Fibroblast of the aortic adventitia (primary cell): ENCODE measurements at regions not wholly inside any gene's neighbourhood (a gene's known extent, or its start where the extent isn't known, plus 50 kb on each side); places are given as distances from the start of the nearest gene placed in this dataset.
A peak's percentile ranks its signal among the peaks of the same experiment; 100 is the strongest.
"Not testable (repeated sequence)": the region's sequence is repeated elsewhere in the genome, so short reads cannot be mapped to it uniquely, and the experiment has no call there.

ENCODE experiments used
- DNase-seq: peaks from one replicate; pipeline ENCODE4 v3.0.0-alpha.2; 2010; ENCODE audit warnings: low read depth
- H3K4me3 ChIP-seq: 2 replicates; pipeline ENCODE4 v1.5.1; 2011; ENCODE audit warnings: low read depth, mild to moderate bottlenecking, control low read depth, low read length, moderate library complexity
- TF ChIP-seq, protein P1 (sequence below): IDR thresholded peaks from 2 replicates; pipeline ENCODE4 v1.5.1; 2011; ENCODE audit warnings: mild to moderate bottlenecking, low read length, control low read depth, inconsistent platforms; ENCODE audit not compliant: insufficient read depth

DNA sequence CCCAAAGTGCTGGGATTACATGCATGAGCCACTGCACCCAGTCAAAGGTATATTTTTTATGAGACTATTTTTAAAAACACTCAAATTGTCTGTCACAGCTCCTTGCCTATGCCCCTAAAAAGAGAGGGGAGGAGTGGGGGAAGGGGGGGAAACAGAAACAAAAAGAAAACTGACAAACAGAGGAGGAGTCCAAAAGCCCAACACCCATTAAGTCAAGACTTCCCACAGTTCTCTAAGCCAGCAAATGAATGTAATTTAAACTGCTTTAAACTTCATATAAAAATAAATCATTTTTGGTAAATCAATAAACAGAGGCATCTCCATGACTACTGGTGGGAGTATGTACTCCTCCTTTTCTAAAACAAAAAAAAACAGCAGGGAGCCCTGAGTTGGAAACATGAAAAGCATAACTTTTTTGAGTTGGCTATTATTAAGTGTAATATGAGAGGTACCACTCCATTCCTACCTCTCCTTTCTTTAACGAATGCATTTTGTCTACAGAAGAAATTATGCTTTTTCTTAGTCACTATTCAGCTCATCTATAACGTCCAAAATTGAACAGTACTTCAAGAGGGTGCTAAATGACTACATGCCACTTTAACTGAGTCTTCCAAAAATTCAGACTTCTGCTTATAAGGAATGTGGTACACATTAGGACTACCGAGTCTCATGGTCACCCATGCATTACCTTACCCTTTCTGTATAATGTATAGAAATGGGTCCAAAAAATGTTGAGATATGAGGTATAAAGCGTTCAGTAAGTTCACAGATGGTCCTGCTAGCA lies 119.0 kb upstream of the PRSS16 start:
- DNase-seq, result no peak
- no peak overlapping the region for H3K4me3 ChIP-seq
- TF ChIP-seq, protein P1, sequence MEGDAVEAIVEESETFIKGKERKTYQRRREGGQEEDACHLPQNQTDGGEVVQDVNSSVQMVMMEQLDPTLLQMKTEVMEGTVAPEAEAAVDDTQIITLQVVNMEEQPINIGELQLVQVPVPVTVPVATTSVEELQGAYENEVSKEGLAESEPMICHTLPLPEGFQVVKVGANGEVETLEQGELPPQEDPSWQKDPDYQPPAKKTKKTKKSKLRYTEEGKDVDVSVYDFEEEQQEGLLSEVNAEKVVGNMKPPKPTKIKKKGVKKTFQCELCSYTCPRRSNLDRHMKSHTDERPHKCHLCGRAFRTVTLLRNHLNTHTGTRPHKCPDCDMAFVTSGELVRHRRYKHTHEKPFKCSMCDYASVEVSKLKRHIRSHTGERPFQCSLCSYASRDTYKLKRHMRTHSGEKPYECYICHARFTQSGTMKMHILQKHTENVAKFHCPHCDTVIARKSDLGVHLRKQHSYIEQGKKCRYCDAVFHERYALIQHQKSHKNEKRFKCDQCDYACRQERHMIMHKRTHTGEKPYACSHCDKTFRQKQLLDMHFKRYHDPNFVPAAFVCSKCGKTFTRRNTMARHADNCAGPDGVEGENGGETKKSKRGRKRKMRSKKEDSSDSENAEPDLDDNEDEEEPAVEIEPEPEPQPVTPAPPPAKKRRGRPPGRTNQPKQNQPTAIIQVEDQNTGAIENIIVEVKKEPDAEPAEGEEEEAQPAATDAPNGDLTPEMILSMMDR, result no peak

DNA sequence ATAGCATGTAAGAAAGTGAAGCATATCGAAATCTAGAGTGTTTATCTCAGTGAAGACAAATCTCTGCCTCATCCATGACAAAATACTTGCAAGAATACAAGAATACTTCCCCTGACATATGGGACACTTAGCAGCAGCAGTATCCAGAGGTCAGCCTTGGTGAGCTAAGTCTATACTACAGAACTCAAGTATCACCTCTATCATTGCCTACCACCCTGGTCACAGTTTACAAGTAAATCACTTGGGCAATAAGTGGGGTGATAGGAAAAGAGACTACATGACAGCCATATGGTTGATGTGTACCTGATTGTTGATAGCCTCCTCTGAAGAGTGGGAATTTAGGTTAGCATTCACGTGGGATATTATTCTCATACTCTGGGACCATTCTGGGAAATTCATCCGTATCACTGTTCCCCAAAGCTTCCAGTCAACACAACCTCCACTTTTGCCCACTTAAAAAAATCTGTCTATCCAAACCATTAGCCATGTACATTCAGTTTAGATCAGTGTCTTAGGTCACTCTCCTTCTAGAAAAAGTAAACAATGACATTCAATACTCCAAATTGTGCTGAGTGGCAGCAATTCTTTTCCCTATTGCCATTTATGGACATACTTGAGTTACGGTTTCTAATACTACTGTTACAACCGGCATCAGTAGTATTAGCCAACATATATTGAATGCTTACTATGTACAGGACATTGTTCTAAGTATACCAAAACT lies 118.2 kb upstream of the PRSS16 start:
- H3K4me3 ChIP-seq, result no peak overlapping the region
- DNase-seq, result no peak
- TF ChIP-seq, protein P1, result no peak

DNA sequence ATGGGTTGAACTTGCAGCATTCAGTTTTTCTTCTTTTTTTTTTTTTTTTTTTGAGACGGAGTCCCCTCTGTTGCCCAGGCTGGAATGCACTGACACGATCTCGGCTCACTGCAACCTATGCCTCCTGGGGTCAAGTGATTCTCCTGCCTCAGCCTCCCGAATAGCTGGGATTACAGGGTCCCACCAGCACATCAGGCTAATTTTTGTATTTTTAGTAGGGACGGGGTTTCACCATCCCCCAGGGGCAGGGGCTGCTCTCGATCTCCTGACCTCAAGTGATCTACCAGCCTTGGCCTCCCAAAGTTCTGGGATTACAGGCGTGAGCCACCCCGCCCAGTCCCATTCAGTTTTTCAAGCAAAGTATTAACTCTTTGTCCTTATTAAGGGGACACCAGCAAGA lies 117.6 kb upstream of the PRSS16 start:
- DNase-seq, result no peak
- H3K4me3 ChIP-seq, result no peak overlapping the region
- TF ChIP-seq, protein P1, result no peak

DNA sequence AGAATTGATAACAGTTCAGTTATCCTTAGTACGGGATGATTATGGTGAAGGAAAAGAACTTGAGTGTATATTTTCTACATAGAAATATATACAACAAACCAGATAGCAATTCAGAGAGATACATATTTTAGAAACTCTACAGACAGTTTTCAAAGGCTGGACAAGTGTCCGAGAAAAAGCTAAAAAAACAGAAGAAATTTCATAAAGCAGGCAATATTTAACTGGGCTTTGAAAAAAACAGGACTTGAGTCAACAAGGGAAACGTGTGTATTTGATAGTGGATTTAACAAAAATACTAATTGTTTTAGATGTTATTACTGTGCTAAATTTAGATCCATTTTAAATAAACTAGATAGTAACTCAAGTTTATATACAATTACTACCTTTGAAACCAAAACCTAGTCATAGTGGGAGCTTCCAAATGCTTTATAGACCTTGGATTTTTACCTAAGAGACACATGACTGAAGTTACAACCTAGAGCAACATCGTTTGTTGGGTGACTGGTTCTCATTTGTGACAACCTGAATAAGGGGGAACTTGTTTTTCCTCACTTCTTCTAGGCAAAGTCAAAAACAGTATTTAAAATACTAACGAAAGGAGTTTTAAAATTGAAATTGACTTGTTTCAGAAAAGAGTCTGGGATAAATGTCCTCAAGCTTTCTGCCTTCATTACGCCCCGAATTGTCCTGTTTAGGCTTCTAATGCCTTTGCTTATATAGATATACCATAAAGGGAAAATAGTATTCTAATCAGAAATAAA lies 116.7 kb upstream of the PRSS16 start:
- no peak for DNase-seq
- H3K4me3 ChIP-seq, result peak overlapping the region; percentile 58
- TF ChIP-seq, protein P1, result no peak

DNA sequence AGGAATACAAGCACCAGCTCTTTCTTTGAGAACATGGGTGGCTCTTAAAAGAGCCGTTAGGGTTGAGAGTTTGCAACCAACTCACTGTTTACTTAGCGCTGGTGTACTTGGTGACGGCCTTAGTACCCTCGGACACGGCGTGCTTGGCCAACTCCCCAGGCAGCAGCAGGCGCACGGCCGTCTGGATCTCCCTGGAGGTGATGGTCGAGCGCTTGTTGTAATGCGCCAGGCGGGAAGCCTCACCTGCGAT lies 115.3 kb upstream of the PRSS16 start:
- DNase-seq, result not testable (repeated sequence)
- H3K4me3 ChIP-seq, result peak overlapping the region; percentile 71

DNA sequence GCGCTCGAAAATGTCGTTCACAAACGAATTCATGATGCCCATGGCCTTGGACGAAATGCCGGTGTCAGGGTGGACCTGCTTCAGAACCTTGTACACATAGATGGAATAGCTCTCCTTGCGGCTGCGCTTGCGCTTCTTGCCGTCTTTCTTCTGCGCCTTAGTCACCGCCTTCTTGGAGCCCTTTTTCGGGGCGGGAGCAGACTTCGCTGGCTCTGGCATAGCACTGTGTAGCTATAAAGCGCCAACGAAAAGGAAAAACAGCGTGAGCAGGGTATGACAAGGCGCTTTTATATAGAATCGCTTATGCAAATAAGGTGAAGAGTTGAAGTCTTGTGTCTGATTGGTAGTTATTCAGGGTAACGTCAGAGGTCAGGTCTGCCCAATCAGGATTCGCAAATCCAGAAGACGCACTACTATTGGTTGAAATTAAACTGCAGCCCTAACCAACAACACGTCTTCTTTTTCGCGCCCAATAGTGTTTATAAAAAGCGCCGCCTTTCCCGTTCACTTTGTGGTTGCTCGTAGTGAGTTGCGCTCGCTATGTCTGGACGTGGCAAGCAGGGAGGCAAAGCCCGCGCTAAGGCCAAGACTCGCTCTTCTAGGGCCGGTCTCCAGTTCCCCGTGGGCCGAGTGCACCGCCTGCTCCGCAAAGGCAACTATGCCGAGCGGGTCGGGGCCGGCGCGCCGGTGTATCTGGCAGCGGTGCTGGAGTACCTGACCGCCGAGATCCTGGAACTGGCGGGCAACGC lies 114.8 kb upstream of the PRSS16 start:
- DNase-seq, result peak; percentile 100
- peak overlapping the region; percentile 71 for H3K4me3 ChIP-seq
- TF ChIP-seq, protein P1, result no peak
